ENCODE measurements at regions not wholly inside any gene's neighbourhood (a gene's known extent, or its start where the extent isn't known, plus 50 kb on each side); places are given as distances from the start of the nearest gene placed in this dataset.

DNA sequence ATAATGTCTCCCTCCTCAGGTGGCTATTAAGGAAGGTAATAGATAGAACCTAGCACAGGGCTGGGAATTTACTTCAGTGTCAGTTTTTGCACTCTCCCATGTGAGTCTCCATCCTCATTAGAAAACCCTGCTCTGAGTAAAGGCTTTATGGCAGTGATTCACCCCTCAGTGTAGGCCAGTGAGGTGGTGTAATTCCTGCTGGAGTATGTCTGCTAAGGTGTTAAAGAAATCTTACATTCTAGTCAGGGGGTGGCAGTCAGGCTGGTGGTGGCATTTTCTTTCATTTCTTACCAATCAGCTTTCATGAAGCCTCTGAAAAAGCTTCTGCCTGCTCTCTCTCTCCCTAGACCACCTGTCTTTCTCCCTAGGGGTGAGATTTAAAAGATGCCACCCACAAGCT lies 138.8 kb upstream of the CCL2 start:
- H3K27me3 ChIP-seq (ENCODE audit: insufficient read depth, low read length), result no peaks in the 10 kb centered on the region
- no peak overlapping the region for H3K27ac ChIP-seq (ENCODE audit: low read depth, low read length)

DNA sequence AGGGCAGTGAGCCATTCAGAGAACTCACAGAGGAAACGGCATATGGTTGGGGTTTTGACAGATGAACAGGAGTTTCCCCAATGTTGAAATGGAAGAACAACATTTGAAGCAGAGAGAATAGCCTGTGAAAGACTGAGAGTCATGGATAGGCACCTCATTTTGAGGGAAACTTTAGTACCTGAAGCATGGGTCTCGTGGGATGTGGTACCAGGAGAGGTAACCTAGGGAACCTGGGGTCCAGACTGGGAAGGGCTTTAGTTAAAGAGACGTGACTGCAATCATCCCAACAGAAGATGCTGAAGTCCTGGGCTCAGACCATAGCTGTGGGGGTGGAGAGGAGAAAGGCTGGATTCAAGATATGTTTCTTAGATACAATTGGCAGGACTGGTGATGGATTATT lies 137.8 kb upstream of the CCL2 start:
- H3K9ac ChIP-seq (ENCODE audit: low read depth, low read length), result no peak overlapping the region
- 89% methylated on average over 3 of the region's 3 CpGs for WGBS
- H3K27me3 ChIP-seq (ENCODE audit: insufficient read depth, low read length), result no peaks in the 10 kb centered on the region
- no peaks in the 10 kb centered on the region for H3K36me3 ChIP-seq (ENCODE audit: insufficient read depth, low read length)
- no peak overlapping the region for H3K4me3 ChIP-seq (ENCODE audit: low read length)
- H3K4me1 ChIP-seq (ENCODE audit: insufficient read depth, low read length), result no peaks in the 10 kb centered on the region
- no peaks in the 10 kb centered on the region for H3K9me3 ChIP-seq (ENCODE audit: insufficient read depth, low read depth, low read length)
- H3K27ac ChIP-seq (ENCODE audit: low read depth, low read length), result no peak overlapping the region

More for the DNA sequence above, 138.8 kb upstream of the CCL2 start:
- Histone ChIP-seq H3K4me1 (ENCODE audit: insufficient read depth, low read length) (no peaks in the 10 kb centered on the region), H3K36me3 (ENCODE audit: insufficient read depth, low read length) (no peaks in the 10 kb centered on the region), H3K4me3 (ENCODE audit: low read length) (no peak overlapping the region), H3K9ac (ENCODE audit: low read depth, low read length) (no peak overlapping the region), H3K9me3 (ENCODE audit: insufficient read depth, low read depth, low read length) (no peaks in the 10 kb centered on the region)

DNA sequence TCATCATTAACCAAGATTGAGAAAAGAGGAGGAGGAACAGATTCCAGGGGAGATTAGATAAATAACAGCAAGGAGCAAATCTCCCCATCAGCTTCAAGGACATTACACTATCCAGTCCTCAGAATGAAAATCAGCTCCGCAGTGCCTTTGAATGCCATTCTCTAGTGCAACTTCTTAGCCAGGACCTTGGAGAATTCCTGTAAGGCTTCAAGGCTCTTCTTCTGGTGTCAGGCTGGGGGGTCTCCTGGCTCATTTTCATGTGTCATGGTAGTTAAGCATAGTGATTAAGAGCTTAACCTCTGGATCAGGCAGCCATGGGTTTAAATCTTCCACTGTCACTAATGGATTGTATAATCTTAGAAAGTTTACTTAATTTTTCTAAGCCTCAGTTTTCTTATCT lies 137.3 kb upstream of the CCL2 start:
- H3K36me3 ChIP-seq (ENCODE audit: insufficient read depth, low read length), result no peaks in the 10 kb centered on the region
- H3K4me3 ChIP-seq (ENCODE audit: low read length), result no peak overlapping the region
- H3K27me3 ChIP-seq (ENCODE audit: insufficient read depth, low read length), result no peaks in the 10 kb centered on the region
- no peaks in the 10 kb centered on the region for H3K9me3 ChIP-seq (ENCODE audit: insufficient read depth, low read depth, low read length)
- no peak overlapping the region for H3K9ac ChIP-seq (ENCODE audit: low read depth, low read length)
- H3K4me1 ChIP-seq (ENCODE audit: insufficient read depth, low read length), result no peaks in the 10 kb centered on the region
- WGBS, result 78% methylated on average over 1 of the region's 1 CpG
- H3K27ac ChIP-seq (ENCODE audit: low read depth, low read length), result no peak overlapping the region

DNA sequence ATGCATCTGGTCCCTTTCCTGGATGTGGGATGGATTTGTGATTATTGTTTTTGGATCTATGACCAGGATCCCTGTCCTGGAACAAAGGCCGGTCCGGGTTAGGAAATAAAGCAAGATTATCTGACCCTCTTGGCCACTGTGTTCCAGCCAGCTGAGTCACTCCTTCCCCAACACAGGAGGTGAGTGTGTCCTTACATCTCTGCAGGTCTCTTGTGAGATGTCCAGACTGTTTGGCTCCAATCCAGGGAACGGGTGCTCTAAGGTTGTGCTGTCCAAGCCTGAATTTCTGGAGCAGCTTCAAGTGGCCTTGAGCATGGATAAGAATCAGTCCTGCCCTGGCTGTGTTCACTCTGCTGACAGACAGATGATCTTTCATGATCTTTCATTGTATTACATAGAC lies 136.5 kb upstream of the CCL2 start:
- WGBS, result 92% methylated on average over 3 of the region's 3 CpGs
- Histone ChIP-seq H3K4me1 (ENCODE audit: insufficient read depth, low read length) (no peaks in the 10 kb centered on the region), H3K27ac (ENCODE audit: low read depth, low read length) (no peak overlapping the region)

DNA sequence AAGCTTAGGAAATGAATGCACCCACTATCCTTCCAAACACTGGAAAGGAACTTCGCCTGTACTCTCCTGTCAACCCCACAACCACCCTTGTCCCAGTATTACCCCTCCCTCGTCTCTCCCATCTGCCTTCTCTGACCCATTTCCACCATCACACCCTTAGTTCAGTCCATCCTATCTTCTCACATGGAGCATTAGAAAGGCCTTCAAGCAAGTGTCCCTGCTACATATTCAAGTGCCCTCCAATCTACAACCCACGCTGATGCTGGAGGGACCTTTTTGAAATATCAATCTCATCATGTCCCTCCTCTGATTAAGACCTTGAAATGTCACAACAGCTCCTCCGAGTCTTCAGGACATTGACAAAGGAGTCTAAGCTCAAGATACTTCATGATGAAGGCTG lies 133.8 kb upstream of the CCL2 start:
- H3K27me3 ChIP-seq (ENCODE audit: insufficient read depth, low read length), result no peaks in the 10 kb centered on the region
- no peak overlapping the region for H3K27ac ChIP-seq (ENCODE audit: low read depth, low read length)
- H3K36me3 ChIP-seq (ENCODE audit: insufficient read depth, low read length), result no peaks in the 10 kb centered on the region
- H3K4me3 ChIP-seq (ENCODE audit: low read length), result no peak overlapping the region
- no peak overlapping the region for H3K9ac ChIP-seq (ENCODE audit: low read depth, low read length)
- H3K4me1 ChIP-seq (ENCODE audit: insufficient read depth, low read length), result no peaks in the 10 kb centered on the region
- H3K9me3 ChIP-seq (ENCODE audit: insufficient read depth, low read depth, low read length), result no peaks in the 10 kb centered on the region
- WGBS, result 90% methylated on average over 4 of the region's 4 CpGs

More for the DNA sequence above, 136.5 kb upstream of the CCL2 start:
- Histone ChIP-seq H3K36me3 (ENCODE audit: insufficient read depth, low read length) (no peaks in the 10 kb centered on the region), H3K27me3 (ENCODE audit: insufficient read depth, low read length) (no peaks in the 10 kb centered on the region), H3K4me3 (ENCODE audit: low read length) (no peak overlapping the region), H3K9ac (ENCODE audit: low read depth, low read length) (no peak overlapping the region), H3K9me3 (ENCODE audit: insufficient read depth, low read depth, low read length) (no peaks in the 10 kb centered on the region)

DNA sequence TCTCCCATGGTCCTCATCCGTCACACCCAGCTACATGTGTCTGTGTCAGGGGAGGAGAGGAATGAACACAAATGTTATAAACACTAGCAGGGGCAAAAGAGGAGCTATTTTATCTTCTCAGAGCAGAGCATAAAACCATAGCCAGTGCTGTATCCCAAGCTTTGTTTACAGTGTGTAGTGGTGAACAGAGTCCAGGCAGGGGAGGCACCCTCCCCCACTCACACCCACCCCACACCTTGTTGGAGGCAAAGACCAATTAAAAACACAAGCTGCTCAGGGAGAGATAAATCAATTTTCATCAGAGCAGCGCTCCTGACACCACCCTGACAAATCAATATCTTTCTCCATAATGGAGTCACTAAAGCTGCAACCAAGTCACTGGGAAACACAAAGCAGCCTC lies 132.6 kb upstream of the CCL2 start:
- no peak overlapping the region for H3K27ac ChIP-seq (ENCODE audit: low read depth, low read length)
- WGBS, result 96% methylated on average over 2 of the region's 2 CpGs
- H3K4me3 ChIP-seq (ENCODE audit: low read length), result no peak overlapping the region
- H3K4me1 ChIP-seq (ENCODE audit: insufficient read depth, low read length), result no peaks in the 10 kb centered on the region
- no peaks in the 10 kb centered on the region for H3K9me3 ChIP-seq (ENCODE audit: insufficient read depth, low read depth, low read length)
- H3K27me3 ChIP-seq (ENCODE audit: insufficient read depth, low read length), result no peaks in the 10 kb centered on the region
- no peaks in the 10 kb centered on the region for H3K36me3 ChIP-seq (ENCODE audit: insufficient read depth, low read length)
- no peak overlapping the region for H3K9ac ChIP-seq (ENCODE audit: low read depth, low read length)

DNA sequence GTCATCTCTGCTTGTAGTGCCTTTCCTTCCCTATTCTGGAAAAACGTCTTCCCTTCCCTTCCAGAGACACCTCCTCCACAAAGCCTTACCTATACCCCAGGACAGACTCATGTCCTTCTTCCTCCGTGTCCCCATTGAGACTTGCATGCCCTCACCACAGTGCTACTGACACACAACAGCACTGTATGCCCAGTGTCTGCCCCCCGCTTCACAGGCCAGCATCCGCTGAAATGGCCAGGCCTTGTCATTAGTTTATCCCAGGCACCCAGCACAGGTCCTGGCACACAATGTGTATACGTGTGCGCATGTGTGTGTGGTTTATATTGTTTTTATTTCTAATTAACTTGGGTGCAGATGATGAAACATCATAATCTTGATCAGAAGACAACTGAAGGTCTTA lies 130.1 kb upstream of the CCL2 start:
- Histone ChIP-seq H3K9me3 (ENCODE audit: insufficient read depth, low read depth, low read length) (no peaks in the 10 kb centered on the region), H3K27me3 (ENCODE audit: insufficient read depth, low read length) (no peaks in the 10 kb centered on the region), H3K9ac (ENCODE audit: low read depth, low read length) (no peak overlapping the region), H3K27ac (ENCODE audit: low read depth, low read length) (no peak overlapping the region), H3K4me3 (ENCODE audit: low read length) (no peak overlapping the region), H3K4me1 (ENCODE audit: insufficient read depth, low read length) (no peaks in the 10 kb centered on the region), H3K36me3 (ENCODE audit: insufficient read depth, low read length) (no peaks in the 10 kb centered on the region)
- WGBS, result 95% methylated on average over 6 of the region's 6 CpGs

DNA sequence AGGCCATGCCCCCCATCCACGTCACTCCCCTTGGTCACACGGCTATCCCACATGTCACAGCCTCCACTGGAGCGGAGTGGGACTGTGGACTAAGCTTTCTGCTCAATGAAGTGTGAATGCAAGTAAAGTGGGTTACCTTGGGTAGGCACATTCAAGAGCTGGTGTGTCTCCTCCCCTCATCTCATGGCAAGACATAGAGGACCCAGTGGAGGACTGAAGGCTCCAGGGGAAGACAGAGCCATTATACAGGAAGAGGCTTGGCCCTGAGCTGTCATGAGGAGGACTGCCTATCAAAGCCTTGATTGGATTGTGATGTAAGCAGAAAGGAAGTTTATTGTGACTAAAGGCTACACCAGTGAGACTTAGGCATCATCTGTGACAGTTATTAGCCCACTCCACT lies 129.2 kb upstream of the CCL2 start:
- 91% methylated on average over 3 of the region's 3 CpGs for WGBS
- no peak overlapping the region for H3K9ac ChIP-seq (ENCODE audit: low read depth, low read length)
- no peaks in the 10 kb centered on the region for H3K27me3 ChIP-seq (ENCODE audit: insufficient read depth, low read length)
- no peaks in the 10 kb centered on the region for H3K9me3 ChIP-seq (ENCODE audit: insufficient read depth, low read depth, low read length)
- H3K36me3 ChIP-seq (ENCODE audit: insufficient read depth, low read length), result no peaks in the 10 kb centered on the region
- no peak overlapping the region for H3K27ac ChIP-seq (ENCODE audit: low read depth, low read length)
- H3K4me3 ChIP-seq (ENCODE audit: low read length), result no peak overlapping the region
- H3K4me1 ChIP-seq (ENCODE audit: insufficient read depth, low read length), result no peaks in the 10 kb centered on the region

DNA sequence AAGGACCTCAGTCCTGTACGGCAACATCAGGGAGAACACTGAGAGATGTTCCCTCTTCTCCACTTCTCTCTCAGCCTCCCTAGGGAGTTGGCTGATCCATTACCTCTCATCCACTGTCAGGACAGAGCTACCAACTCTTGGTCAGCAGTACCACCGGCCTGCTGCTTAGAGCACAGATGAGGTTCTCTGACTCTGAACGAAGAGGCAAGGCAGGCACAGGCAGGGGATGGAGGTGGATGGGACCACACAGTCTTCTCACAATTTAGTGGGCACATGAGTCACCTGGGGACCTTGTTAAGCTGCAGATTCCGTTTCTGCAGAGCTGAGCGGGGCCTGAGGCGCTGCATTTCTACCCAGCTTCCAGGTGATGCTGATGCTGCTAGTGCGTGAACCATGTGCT lies 128.6 kb upstream of the CCL2 start:
- Histone ChIP-seq H3K4me1 (ENCODE audit: insufficient read depth, low read length) (no peaks in the 10 kb centered on the region), H3K9ac (ENCODE audit: low read depth, low read length) (no peak overlapping the region), H3K27ac (ENCODE audit: low read depth, low read length) (no peak overlapping the region), H3K4me3 (ENCODE audit: low read length) (no peak overlapping the region), H3K27me3 (ENCODE audit: insufficient read depth, low read length) (no peaks in the 10 kb centered on the region), H3K36me3 (ENCODE audit: insufficient read depth, low read length) (no peaks in the 10 kb centered on the region), H3K9me3 (ENCODE audit: insufficient read depth, low read depth, low read length) (no peaks in the 10 kb centered on the region)
- 93% methylated on average over 7 of the region's 7 CpGs for WGBS

DNA sequence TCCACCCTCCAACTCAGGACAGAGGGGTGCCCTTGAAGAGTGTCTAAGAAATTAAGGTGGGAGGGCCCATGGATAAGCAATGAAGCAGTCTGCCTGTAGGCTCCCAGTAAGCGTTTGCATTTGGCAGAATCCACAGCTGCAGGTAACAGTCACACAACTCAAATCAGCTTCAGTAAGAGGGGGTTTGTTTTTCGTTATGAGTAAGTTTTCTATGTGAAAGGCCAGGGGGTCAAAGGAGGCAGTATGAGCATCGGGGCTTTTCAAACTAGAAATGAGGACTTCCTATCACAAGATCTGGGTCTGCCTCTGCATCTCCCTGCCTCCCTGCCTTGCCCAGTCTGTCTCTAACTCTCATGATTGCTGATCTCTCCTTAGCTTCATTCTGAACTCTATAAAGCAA lies 128.1 kb upstream of the CCL2 start:
- no peaks in the 10 kb centered on the region for H3K36me3 ChIP-seq (ENCODE audit: insufficient read depth, low read length)
- WGBS, result 79% methylated on average over 3 of the region's 3 CpGs
- H3K9ac ChIP-seq (ENCODE audit: low read depth, low read length), result no peak overlapping the region
- no peaks in the 10 kb centered on the region for H3K27me3 ChIP-seq (ENCODE audit: insufficient read depth, low read length)
- H3K4me1 ChIP-seq (ENCODE audit: insufficient read depth, low read length), result no peaks in the 10 kb centered on the region
- H3K27ac ChIP-seq (ENCODE audit: low read depth, low read length), result no peak overlapping the region
- H3K4me3 ChIP-seq (ENCODE audit: low read length), result no peak overlapping the region
- H3K9me3 ChIP-seq (ENCODE audit: insufficient read depth, low read depth, low read length), result no peaks in the 10 kb centered on the region

DNA sequence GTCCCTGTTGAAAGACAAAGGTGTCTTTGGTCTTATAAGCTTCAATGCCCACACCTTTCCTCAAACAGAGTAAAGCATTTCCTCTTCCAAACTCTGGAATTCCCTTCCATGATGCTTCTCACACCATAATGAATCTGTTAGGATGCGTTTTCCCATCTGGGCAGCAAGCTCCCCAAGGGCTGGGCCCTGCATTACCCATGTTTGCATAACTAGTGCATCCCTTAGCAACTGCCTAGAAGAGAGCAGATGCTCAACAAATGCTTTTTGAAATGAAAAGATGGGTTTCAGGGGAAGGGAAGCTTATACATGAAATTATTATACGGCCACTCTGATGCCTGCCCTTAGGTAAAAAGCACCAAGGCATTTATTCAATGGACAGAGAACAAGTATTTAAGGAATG lies 124.5 kb upstream of the CCL2 start:
- H3K36me3 ChIP-seq (ENCODE audit: insufficient read depth, low read length), result no peaks in the 10 kb centered on the region
- peaks cover 6% of the 10 kb centered on the region for H3K4me1 ChIP-seq (ENCODE audit: insufficient read depth, low read length)
- H3K9me3 ChIP-seq (ENCODE audit: insufficient read depth, low read depth, low read length), result no peaks in the 10 kb centered on the region
- H3K27ac ChIP-seq (ENCODE audit: low read depth, low read length), result no peak overlapping the region
- no peak overlapping the region for H3K9ac ChIP-seq (ENCODE audit: low read depth, low read length)
- 96% methylated on average over 2 of the region's 2 CpGs for WGBS
- H3K27me3 ChIP-seq (ENCODE audit: insufficient read depth, low read length), result no peaks in the 10 kb centered on the region
- no peak overlapping the region for H3K4me3 ChIP-seq (ENCODE audit: low read length)

DNA sequence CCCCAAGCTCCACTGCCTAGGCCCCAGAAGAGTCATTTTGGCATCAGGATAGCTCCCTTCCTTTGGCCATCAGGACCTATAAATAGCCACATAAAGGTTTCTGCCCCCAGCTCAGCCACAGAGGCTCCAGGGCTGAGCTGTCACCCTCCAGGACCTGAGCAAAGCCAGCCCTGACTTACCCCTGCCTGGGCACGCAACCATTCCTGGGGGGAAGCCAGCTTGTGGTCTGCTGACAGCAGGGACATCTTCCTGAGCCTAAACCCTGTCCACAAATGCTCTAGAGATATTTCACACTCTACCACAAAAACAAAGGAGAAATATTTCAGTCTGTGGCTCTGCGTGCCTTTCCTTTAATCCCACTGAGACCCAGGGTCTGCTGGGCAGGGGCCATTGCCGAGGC lies 123.7 kb upstream of the CCL2 start:
- Histone ChIP-seq H3K36me3 (ENCODE audit: insufficient read depth, low read length) (no peaks in the 10 kb centered on the region), H3K9me3 (ENCODE audit: insufficient read depth, low read depth, low read length) (no peaks in the 10 kb centered on the region), H3K27ac (ENCODE audit: low read depth, low read length) (no peak overlapping the region), H3K4me1 (ENCODE audit: insufficient read depth, low read length) (peaks cover 14% of the 10 kb centered on the region), H3K4me3 (ENCODE audit: low read length) (no peak overlapping the region), H3K9ac (ENCODE audit: low read depth, low read length) (no peak overlapping the region), H3K27me3 (ENCODE audit: insufficient read depth, low read length) (no peaks in the 10 kb centered on the region)
- WGBS, result 89% methylated on average over 3 of the region's 3 CpGs
